T1000 (cell line): ENCODE measurements at regions not wholly inside any gene's neighbourhood (a gene's known extent, or its start where the extent isn't known, plus 50 kb on each side); places are given as distances from the start of the nearest gene placed in this dataset.

Experiments used
- DNase-seq: peaks from one replicate; lab custom pipeline; 2025; ENCODE audit warnings: mixed read lengths; lab: John Stamatoyannopoulos, UW

- DNase-seq, result peak; percentile 78
These were observed 77.8 kb downstream of the VCPKMT start for GRCh38 chr14:50038398-50039119.

GRCh38 chr14:50039120-50039517, 77.3 kb downstream of the VCPKMT start:
- no peak for DNase-seq

GRCh38 chr14:50039734-50040400, 76.5 kb downstream of the VCPKMT start:
- DNase-seq, result no peak

GRCh38 chr14:50040401-50040775, 76.0 kb downstream of the VCPKMT start:
- DNase-seq, result no peak

GRCh38 chr14:50040895-50041465, 75.4 kb downstream of the VCPKMT start:
- no peak for DNase-seq

- DNase-seq, result no peak
These were observed 74.4 kb downstream of the VCPKMT start for GRCh38 chr14:50041980-50042379.

GRCh38 chr14:50044042-50044651, 72.2 kb downstream of the VCPKMT start:
- no peak for DNase-seq

GRCh38 chr14:50045039-50045711, 71.2 kb downstream of the VCPKMT start:
- DNase-seq, result no peak

GRCh38 chr14:50045837-50046236, 70.5 kb downstream of the VCPKMT start:
- no peak for DNase-seq

GRCh38 chr14:50047274-50047676, 69.1 kb downstream of the VCPKMT start:
- DNase-seq, result no peak

GRCh38 chr14:50049093-50049492, 67.3 kb downstream of the VCPKMT start:
- no peak for DNase-seq

- DNase-seq, result no peak
These were observed 66.4 kb downstream of the VCPKMT start for GRCh38 chr14:50049703-50050570.

- no peak for DNase-seq
These were observed 65.3 kb downstream of the VCPKMT start for GRCh38 chr14:50051106-50051505.

- DNase-seq, result no peak
These were observed 64.7 kb downstream of the VCPKMT start for GRCh38 chr14:50051706-50052105.

- DNase-seq, result no peak
These were observed 63.9 kb downstream of the VCPKMT start for GRCh38 chr14:50052517-50052916.

- no peak for DNase-seq
These were observed 62.4 kb downstream of the VCPKMT start for GRCh38 chr14:50053935-50054334.

GRCh38 chr14:50055461-50056228, 60.7 kb downstream of the VCPKMT start:
- DNase-seq, result no peak

- no peak for DNase-seq
These were observed 59.9 kb downstream of the VCPKMT start for GRCh38 chr14:50056435-50056834.

GRCh38 chr14:50057331-50057730, 59.0 kb downstream of the VCPKMT start:
- no peak for DNase-seq

- DNase-seq, result no peak
These were observed 58.3 kb downstream of the VCPKMT start for GRCh38 chr14:50058113-50058512.
